Common myeloid progenitor, CD34-positive (primary cell): ENCODE measurements at regions not wholly inside any gene's neighbourhood (a gene's known extent, or its start where the extent isn't known, plus 50 kb on each side); places are given as distances from the start of the nearest gene placed in this dataset.

ENCODE experiments used
- CTCF ChIA-PET: fragments of 350-600 bp; sonication (Branson Sonifier 250); formaldehyde crosslinking; loops from one replicate; lab custom pipeline; 2021; ENCODE audit warnings: antibody characterized with exemption; lab: Charles Lee
- POLR2A ChIA-PET: fragments of 350-600 bp; sonication (Branson Sonifier 250); formaldehyde crosslinking; loops from one replicate; lab custom pipeline; 2021; ENCODE audit warnings: antibody characterized with exemption; lab: Charles Lee
- DNase-seq, 3 donors: peaks; one replicate each; pipeline versions ENCODE4 v3.0.0 to v3.0.0-alpha.2; 2013
- H3K27ac ChIP-seq, 2 experiments: 1 replicate in 1 of 2; 2 replicates in 1 of 2; pipeline ENCODE4 v1.7.0; 2013; ENCODE audit warnings: inconsistent platforms in 2 of 2, low read length in 2 of 2, mild to moderate bottlenecking in 2 of 2, low read depth in 1 of 2, moderate library complexity in 1 of 2; ENCODE audit not compliant: severe bottlenecking in 2 of 2, insufficient read depth in 1 of 2, poor library complexity in 1 of 2
- H3K27me3 ChIP-seq, 5 experiments: replicated peaks in 2 of 5; 1 replicate in 3 of 5; 2 replicates in 2 of 5; pipeline versions ENCODE4 v1.6.1 to v1.7.0; 2013; ENCODE audit warnings: low read length in 4 of 5, mild to moderate bottlenecking in 2 of 5, moderate library complexity in 2 of 5, inconsistent platforms in 1 of 5; ENCODE audit not compliant: insufficient read depth in 5 of 5, control insufficient read depth in 4 of 5
- H3K36me3 ChIP-seq, 4 experiments: 1 replicate in 2 of 4; 2 replicates in 2 of 4; pipeline versions ENCODE4 v1.6.1 to v1.7.0; 2013; ENCODE audit warnings: low read length in 3 of 4, control low read depth in 1 of 4, mild to moderate bottlenecking in 1 of 4; ENCODE audit not compliant: control insufficient read depth in 4 of 4, insufficient read depth in 4 of 4
- H3K4me1 ChIP-seq, 4 experiments: 1 replicate in 3 of 4; 2 replicates in 1 of 4; pipeline versions ENCODE4 v1.6.1 to v1.7.1; 2013; ENCODE audit warnings: low read length in 3 of 4, mild to moderate bottlenecking in 3 of 4, control low read depth in 1 of 4, inconsistent platforms in 1 of 4, moderate library complexity in 1 of 4; ENCODE audit not compliant: control insufficient read depth in 4 of 4, insufficient read depth in 4 of 4; ENCODE audit errors: control extremely low read depth in 1 of 4
- H3K4me3 ChIP-seq, 7 experiments: 1 replicate in 4 of 7; 2 replicates in 3 of 7; pipeline versions ENCODE4 v1.5.1 to v1.7.0; 2013; ENCODE audit warnings: mild to moderate bottlenecking in 7 of 7, low read length in 6 of 7, moderate library complexity in 6 of 7, inconsistent platforms in 2 of 7, low read depth in 2 of 7, control low read depth in 1 of 7; ENCODE audit not compliant: insufficient read depth in 4 of 7, control insufficient read depth in 1 of 7; ENCODE audit errors: extremely low read depth in 1 of 7
- H3K9me3 ChIP-seq, 5 experiments: 1 replicate in 4 of 5; 2 replicates in 1 of 5; pipeline versions ENCODE4 v1.6.1 to v1.7.1; 2013; ENCODE audit warnings: low read length in 4 of 5, mild to moderate bottlenecking in 2 of 5, inconsistent platforms in 1 of 5, low read depth in 1 of 5, moderate library complexity in 1 of 5; ENCODE audit not compliant: control insufficient read depth in 4 of 5, insufficient read depth in 2 of 5; ENCODE audit errors: control extremely low read depth in 1 of 5
- WGBS: methylation state at CpG from one replicate; pipeline ENCODE4 v1.1.5; 2013; ENCODE audit not compliant: insufficient coverage; 5-methylcytosine and 5-hydroxymethylcytosine counted together

DNA sequence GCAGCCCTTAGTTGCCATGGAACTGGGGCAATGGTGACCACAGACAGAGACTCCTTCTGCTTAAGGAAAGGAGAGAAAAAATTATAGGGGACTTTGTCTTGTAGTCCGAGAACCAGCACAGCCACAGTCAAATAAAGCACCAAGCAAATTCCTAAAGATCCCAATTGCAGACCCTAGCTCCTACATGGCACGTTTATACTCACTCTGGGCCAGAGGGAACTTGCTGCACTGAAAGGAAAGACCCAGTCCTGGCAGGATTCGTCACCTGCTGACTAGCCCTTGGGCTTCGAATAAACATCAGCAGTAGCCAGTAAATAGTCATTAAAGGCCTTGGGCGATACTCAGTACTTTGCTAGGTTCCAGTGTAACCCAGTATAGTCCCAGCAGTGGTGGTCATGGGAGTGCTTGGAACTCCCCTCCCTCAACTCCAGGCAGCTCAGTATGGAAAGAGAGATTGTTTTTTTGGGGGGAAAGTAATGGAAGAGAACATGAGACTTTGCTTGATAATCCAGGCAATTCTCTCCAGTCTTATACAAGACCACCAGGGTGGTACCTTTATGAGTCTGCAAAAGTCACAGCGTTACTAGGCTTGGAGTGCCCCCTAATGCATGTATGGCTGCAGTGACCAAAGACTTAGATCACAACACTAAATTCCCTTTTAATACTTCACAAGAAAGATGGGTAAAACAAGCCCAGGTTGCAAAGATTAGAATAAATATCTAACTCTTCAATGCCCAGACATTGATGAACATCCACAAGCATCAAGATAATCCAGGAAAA lies 66.4 kb upstream of the AGTR1 start:
- H3K36me3 ChIP-seq: no peaks in the 10 kb centered on the region
- no peaks in the 10 kb centered on the region for H3K4me1 ChIP-seq
- POLR2A ChIA-PET: no interaction called here
- no peak overlapping the region for H3K4me3 ChIP-seq
- peaks cover 0 to 3% (median 0%) of the 10 kb centered on the region in 5 experiments for H3K9me3 ChIP-seq
- 81% methylated on average over 4 of the region's 6 CpGs for WGBS
- H3K27ac ChIP-seq: no peak overlapping the region
- no peak for DNase-seq
- no peaks in the 10 kb centered on the region for H3K27me3 ChIP-seq
- CTCF ChIA-PET: no interaction called here

DNA sequence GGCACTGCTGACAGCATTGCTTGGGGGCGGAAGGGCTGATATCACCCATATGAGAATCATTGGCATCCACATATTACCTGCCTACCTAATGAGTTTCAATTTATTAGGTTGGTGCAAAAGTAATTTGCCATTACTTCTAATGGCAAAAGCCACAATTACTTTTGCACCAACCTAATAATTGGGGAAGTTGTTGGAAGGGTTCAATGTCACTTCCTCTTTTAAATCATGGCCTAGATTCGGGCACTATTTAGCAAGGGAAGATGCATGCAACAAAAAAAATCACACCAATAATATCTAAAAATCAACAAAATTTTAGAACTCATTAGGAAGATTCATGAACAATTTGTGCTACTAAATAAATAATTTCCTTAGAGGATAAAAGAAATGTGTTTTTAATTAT lies 56.0 kb upstream of the AGTR1 start:
- peak in 1 of 3 donors; percentile 21 for DNase-seq
- no peaks in the 10 kb centered on the region for H3K9me3 ChIP-seq
- WGBS: no CpG with 5 or more reads among the region's 2 CpGs
- CTCF ChIA-PET: no interaction called here
- POLR2A ChIA-PET: no interaction called here
- H3K27ac ChIP-seq: no peak overlapping the region
- H3K4me3 ChIP-seq: no peak overlapping the region
- H3K4me1 ChIP-seq: peaks cover 0 to 11% (median 0%) of the 10 kb centered on the region in 4 experiments
- no peaks in the 10 kb centered on the region for H3K36me3 ChIP-seq
- no peaks in the 10 kb centered on the region for H3K27me3 ChIP-seq

GRCh38 chr3:148642214-148642613 lies 55.5 kb upstream of the AGTR1 start:
- Histone ChIP-seq H3K36me3 (no peaks in the 10 kb centered on the region), H3K9me3 (no peaks in the 10 kb centered on the region), H3K4me1 (peaks cover 0 to 11% (median 0%) of the 10 kb centered on the region in 4 experiments), H3K27me3 (no peaks in the 10 kb centered on the region), H3K4me3 (no peak overlapping the region), H3K27ac (no peak overlapping the region)
- ChIA-PET CTCF (no interaction called here), POLR2A (interaction anchor here (0.6 kb wide), 1 partner anchor 61 kb away, joined by 8 read pairs; no protein-coding TSS in a partner anchor)
- no peak for DNase-seq

DNA sequence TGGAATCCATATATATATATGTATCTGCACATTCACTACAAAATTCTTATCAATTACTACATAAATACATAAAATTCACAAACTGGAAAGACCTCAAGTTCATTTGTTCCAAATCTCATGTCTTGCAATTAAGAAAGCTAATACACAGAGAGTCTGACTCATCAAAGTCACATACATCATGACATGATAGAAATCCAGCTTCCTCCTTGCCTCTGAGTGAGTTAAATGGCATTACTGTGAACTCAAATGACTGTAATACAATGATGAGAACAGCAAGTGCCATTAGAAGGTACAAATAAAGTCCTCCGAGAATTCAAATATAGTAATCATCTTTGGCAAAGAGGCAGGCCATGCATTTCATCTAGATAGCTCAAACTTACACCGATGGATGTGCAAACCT lies 55.1 kb upstream of the AGTR1 start:
- peak in 2 of 3 donors; percentile 14 to 29 for DNase-seq
- WGBS: no CpG with 5 or more reads among the region's 2 CpGs
- POLR2A ChIA-PET: interaction anchor here (0.6 kb wide), 1 partner anchor 60 kb away, joined by 8 read pairs; no protein-coding TSS in a partner anchor
- H3K36me3 ChIP-seq: no peaks in the 10 kb centered on the region
- peaks cover 0 to 11% (median 0%) of the 10 kb centered on the region in 4 experiments for H3K4me1 ChIP-seq
- CTCF ChIA-PET: interaction anchor here (0.5 kb wide), 1 partner anchor 315 kb away, joined by 4 read pairs; no protein-coding TSS in a partner anchor
- no peaks in the 10 kb centered on the region for H3K27me3 ChIP-seq
- no peak overlapping the region for H3K4me3 ChIP-seq
- no peak overlapping the region for H3K27ac ChIP-seq
- no peaks in the 10 kb centered on the region for H3K9me3 ChIP-seq

GRCh38 chr3:148643389-148643840 lies 54.3 kb upstream of the AGTR1 start:
- WGBS: 76% methylated on average over 4 of the region's 4 CpGs
- no peaks in the 10 kb centered on the region for H3K9me3 ChIP-seq
- H3K4me1 ChIP-seq: peaks cover 0 to 11% (median 0%) of the 10 kb centered on the region in 4 experiments
- ChIA-PET POLR2A (no interaction called here), CTCF (no interaction called here)
- no peak overlapping the region for H3K27ac ChIP-seq
- H3K4me3 ChIP-seq: no peak overlapping the region
- H3K27me3 ChIP-seq: no peaks in the 10 kb centered on the region
- no peak for DNase-seq
- H3K36me3 ChIP-seq: no peaks in the 10 kb centered on the region

GRCh38 chr3:148646126-148646665 lies 51.5 kb upstream of the AGTR1 start:
- Histone ChIP-seq H3K36me3 (no peaks in the 10 kb centered on the region), H3K4me1 (peaks cover 0 to 11% (median 0%) of the 10 kb centered on the region in 4 experiments), H3K27ac (no peak overlapping the region), H3K27me3 (no peaks in the 10 kb centered on the region), H3K4me3 (no peak overlapping the region), H3K9me3 (no peaks in the 10 kb centered on the region)
- ChIA-PET POLR2A (no interaction called here), CTCF (no interaction called here)
- no peak for DNase-seq
- WGBS: 100% methylated on average over 2 of the region's 4 CpGs
